OCI-LY7 (cell line): ENCODE measurements at regions not wholly inside any gene's neighbourhood (a gene's known extent, or its start where the extent isn't known, plus 50 kb on each side); places are given as distances from the start of the nearest gene placed in this dataset.

Experiments
- BruUV-seq: library from RNA; stranded (reverse); fragments of 400-500 nt; replicated peaks from 2 replicates; lab custom pipeline; 2021; lab: Mats Ljungman, UMichigan
- CTCF ChIA-PET: fragments of 300-600 bp; sonication (Branson Sonifier 250); formaldehyde crosslinking; loops from one replicate; lab custom pipeline; 2022; ENCODE audit warnings: antibody characterized with exemption; ENCODE audit not compliant: unreplicated experiment; lab: Charles Lee
- POLR2A ChIA-PET: fragments of 300-600 bp; sonication (Branson Sonifier 250); formaldehyde crosslinking; loops from one replicate; lab custom pipeline; 2022; ENCODE audit warnings: antibody characterized with exemption; lab: Charles Lee
- DNase-seq: peaks from one replicate; pipeline ENCODE4 v3.0.0-alpha.2; 2015; ENCODE audit warnings: low spot score
- H2AFZ ChIP-seq: fragments of 200-600 bp; sonication (generic), shearing (Covaris generic); 2 replicates; pipeline ENCODE4 v1.6.1; 2014; ENCODE audit warnings: mild to moderate bottlenecking, antibody characterized with exemption, low read length, moderate library complexity
- H3K27ac ChIP-seq: fragments of 200-600 bp; sonication (generic); 2 replicates; pipeline ENCODE4 v1.5.1; 2014; ENCODE audit warnings: mixed run types, low read depth, mild to moderate bottlenecking, moderate library complexity, low read length, inconsistent platforms; ENCODE audit not compliant: poor library complexity, severe bottlenecking
- H3K36me3 ChIP-seq: fragments of 200-600 bp; sonication (generic); 2 replicates; pipeline ENCODE4 v1.6.1; 2014; ENCODE audit warnings: mild to moderate bottlenecking, antibody characterized with exemption, low read length, moderate library complexity, mixed read lengths; ENCODE audit not compliant: insufficient read depth
- H3K4me1 ChIP-seq: fragments of 200-600 bp; sonication (generic); 2 replicates; pipeline ENCODE4 v1.5.1; 2014; ENCODE audit warnings: mild to moderate bottlenecking, low read length; ENCODE audit not compliant: insufficient read depth, poor library complexity, severe bottlenecking
- H3K4me2 ChIP-seq: fragments of 200-600 bp; sonication (generic); 2 replicates; pipeline ENCODE4 v1.6.1; 2014; ENCODE audit warnings: mild to moderate bottlenecking, low read length
- H3K4me3 ChIP-seq: fragments of 200-600 bp; sonication (generic); 2 replicates; pipeline ENCODE4 v1.5.1; 2014; ENCODE audit warnings: mild to moderate bottlenecking, low read depth, low read length; ENCODE audit not compliant: poor library complexity, severe bottlenecking
- H3K79me2 ChIP-seq: fragments of 200-600 bp; sonication (generic); 2 replicates; pipeline ENCODE4 v1.6.1; 2016; ENCODE audit warnings: low read depth, mild to moderate bottlenecking, low read length, moderate library complexity, mixed read lengths; ENCODE audit not compliant: insufficient read depth
- H3K9me2 ChIP-seq: fragments of 200-600 bp; sonication (generic); 2 replicates; pipeline ENCODE4 v1.6.1; 2016; ENCODE audit warnings: mild to moderate bottlenecking, low read length, mixed read lengths; ENCODE audit not compliant: insufficient read depth
- H3K9me3 ChIP-seq: fragments of 200-600 bp; sonication (generic); 2 replicates; pipeline ENCODE4 v1.6.1; 2014; ENCODE audit warnings: mild to moderate bottlenecking, mixed run types, low read length, mixed read lengths
- H4K20me1 ChIP-seq: fragments of 200-600 bp; sonication (generic); 2 replicates; pipeline ENCODE4 v1.6.1; 2014; ENCODE audit warnings: mild to moderate bottlenecking, antibody characterized with exemption, low read length, moderate library complexity, mixed read lengths; ENCODE audit not compliant: insufficient read depth
- CTCF ChIP-seq: fragments of 200-600 bp; sonication (generic); conservative IDR thresholded peaks from 2 replicates; pipeline ENCODE4 v1.5.1; 2014; ENCODE audit warnings: mild to moderate bottlenecking, antibody characterized with exemption, low read length, moderate library complexity, mixed read lengths
- EZH2phosphoT487 ChIP-seq: fragments of 200-600 bp; sonication (generic); IDR thresholded peaks from 2 replicates; pipeline ENCODE4 v1.6.1; 2018; ENCODE audit warnings: low read depth, borderline replicate concordance, mild to moderate bottlenecking, mixed run types, antibody characterized with exemption, low read length, moderate library complexity, mixed read lengths
- intact Hi-C: fragments of 100-400 bp; cut with micrococcal nuclease; formaldehyde crosslinking; loops from one replicate; pipeline ENCODE4 v1.10.0; 2022; ENCODE audit not compliant: unreplicated experiment

GRCh38 chr15:77844798-77845446, 212.2 kb upstream of the LINGO1 start:
- no peak overlapping the region for H2AFZ ChIP-seq
- POLR2A ChIA-PET = no interaction called here
- no peaks in the 10 kb centered on the region for H3K9me2 ChIP-seq
- no peaks in the 10 kb centered on the region for H3K36me3 ChIP-seq
- no peak overlapping the region for H3K27ac ChIP-seq
- H4K20me1 ChIP-seq = no peaks in the 10 kb centered on the region
- H3K79me2 ChIP-seq = no peaks in the 10 kb centered on the region
- peak; percentile 13 for DNase-seq
- TF ChIP-seq EZH2phosphoT487 = no peak
- H3K4me2 ChIP-seq = no peak overlapping the region
- H3K4me3 ChIP-seq = no peak overlapping the region
- no peaks in the 10 kb centered on the region for H3K4me1 ChIP-seq
- CTCF ChIA-PET = no interaction called here
- intact Hi-C loops = no loop called here
- BruUV-seq = no TSS peak
- H3K9me3 ChIP-seq = peaks cover 13% of the 10 kb centered on the region

GRCh38 chr15:77843546-77843945, 210.8 kb upstream of the LINGO1 start:
- H3K79me2 ChIP-seq = no peaks in the 10 kb centered on the region
- H2AFZ ChIP-seq = no peak overlapping the region
- H3K4me2 ChIP-seq = no peak overlapping the region
- no peak overlapping the region for H3K27ac ChIP-seq
- H3K4me3 ChIP-seq = no peak overlapping the region
- TF ChIP-seq EZH2phosphoT487 (no peak), CTCF (no peak)
- POLR2A ChIA-PET = interaction anchor here (0.7 kb wide), 1 partner anchor 447 kb away, joined by 3 read pairs; no protein-coding TSS in a partner anchor
- H3K9me2 ChIP-seq = no peaks in the 10 kb centered on the region
- BruUV-seq = no TSS peak
- peaks cover 13% of the 10 kb centered on the region for H3K9me3 ChIP-seq
- no peaks in the 10 kb centered on the region for H3K36me3 ChIP-seq
- intact Hi-C loops = no loop called here
- CTCF ChIA-PET = no interaction called here
- no peak for DNase-seq
- no peaks in the 10 kb centered on the region for H4K20me1 ChIP-seq
- no peaks in the 10 kb centered on the region for H3K4me1 ChIP-seq

GRCh38 chr15:77840991-77841775, 208.5 kb upstream of the LINGO1 start:
- intact Hi-C loops = no loop called here
- POLR2A ChIA-PET = interaction anchor here (0.5 kb wide), 1 partner anchor 1492 kb away, joined by 3 read pairs; no protein-coding TSS in a partner anchor
- TF ChIP-seq CTCF (no peak), EZH2phosphoT487 (no peak)

More at GRCh38 chr15:77840991-77841775, 208.5 kb upstream of the LINGO1 start:
- no peak for DNase-seq
- no peak overlapping the region for H3K4me2 ChIP-seq
- no peaks in the 10 kb centered on the region for H4K20me1 ChIP-seq
- H2AFZ ChIP-seq = no peak overlapping the region
- H3K79me2 ChIP-seq = no peaks in the 10 kb centered on the region
- CTCF ChIA-PET = no interaction called here
- peaks cover 13% of the 10 kb centered on the region for H3K9me3 ChIP-seq
- H3K27ac ChIP-seq = no peak overlapping the region
- H3K9me2 ChIP-seq = no peaks in the 10 kb centered on the region
- H3K36me3 ChIP-seq = no peaks in the 10 kb centered on the region
- no TSS peak for BruUV-seq
- H3K4me3 ChIP-seq = no peak overlapping the region
- H3K4me1 ChIP-seq = no peaks in the 10 kb centered on the region
